HEK293T (cell line): ENCODE measurements at regions not wholly inside any gene's neighbourhood (a gene's known extent, or its start where the extent isn't known, plus 50 kb on each side); places are given as distances from the start of the nearest gene placed in this dataset.

Source experiments
- ARNT ChIP-seq: fragments of 450-650 bp; IDR thresholded peaks from 2 replicates; pipeline ENCODE4 v1.6.1; 2017; ENCODE audit warnings: mild to moderate bottlenecking
- BHLHE40 ChIP-seq: fragments of 450-650 bp; IDR thresholded peaks from 2 replicates; pipeline ENCODE4 v1.6.1; 2016; ENCODE audit warnings: mild to moderate bottlenecking, moderate library complexity, borderline replicate concordance
- FOXA1 ChIP-seq: fragments of 450-650 bp; IDR thresholded peaks from 2 replicates; pipeline ENCODE4 v1.6.1; 2016; ENCODE audit warnings: mild to moderate bottlenecking
- LEF1 ChIP-seq: fragments of 450-650 bp; IDR thresholded peaks from 2 replicates; pipeline ENCODE4 v1.6.1; 2017; ENCODE audit warnings: mild to moderate bottlenecking, borderline replicate concordance
- SP1 ChIP-seq: fragments of 450-650 bp; IDR thresholded peaks from 2 replicates; pipeline ENCODE4 v1.6.1; 2017
- SUZ12 ChIP-seq: fragments of 450-650 bp; IDR thresholded peaks from 2 replicates; pipeline ENCODE4 v1.6.1; 2016; ENCODE audit warnings: mild to moderate bottlenecking

GRCh38 chr14:98008381-98009113, 1211.4 kb downstream of the VRK1 start:
- no peak for TF ChIP-seq LEF1
- TF ChIP-seq SP1 = no peak
- TF ChIP-seq ARNT = no peak
- TF ChIP-seq BHLHE40 = no peak
- no peak for TF ChIP-seq FOXA1
- TF ChIP-seq SUZ12 = no peak
